ENCODE measurements at regions not wholly inside any gene's neighbourhood (a gene's known extent, or its start where the extent isn't known, plus 50 kb on each side); places are given as distances from the start of the nearest gene placed in this dataset.

- TF ChIP-seq, protein P1, sequence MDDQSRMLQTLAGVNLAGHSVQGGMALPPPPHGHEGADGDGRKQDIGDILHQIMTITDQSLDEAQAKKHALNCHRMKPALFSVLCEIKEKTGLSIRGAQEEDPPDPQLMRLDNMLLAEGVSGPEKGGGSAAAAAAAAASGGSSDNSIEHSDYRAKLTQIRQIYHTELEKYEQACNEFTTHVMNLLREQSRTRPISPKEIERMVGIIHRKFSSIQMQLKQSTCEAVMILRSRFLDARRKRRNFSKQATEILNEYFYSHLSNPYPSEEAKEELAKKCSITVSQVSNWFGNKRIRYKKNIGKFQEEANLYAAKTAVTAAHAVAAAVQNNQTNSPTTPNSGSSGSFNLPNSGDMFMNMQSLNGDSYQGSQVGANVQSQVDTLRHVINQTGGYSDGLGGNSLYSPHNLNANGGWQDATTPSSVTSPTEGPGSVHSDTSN (IDR thresholded peaks at IDR 0.05), result no peak
- TF ChIP-seq SREBF2 (IDR thresholded peaks at IDR 0.05) (no peak), JUN (IDR thresholded peaks at IDR 0.05) (no peak)
These were observed 147.2 kb downstream of the AKR1D1 start for GRCh38 chr7:138223402-138223879.
